SH-SY5Y (cell line): ENCODE measurements at regions not wholly inside any gene's neighbourhood (a gene's known extent, or its start where the extent isn't known, plus 50 kb on each side); places are given as distances from the start of the nearest gene placed in this dataset.

Experiments used
- GATA2 ChIP-seq: IDR thresholded peaks from 2 replicates; pipeline ENCODE4 v1.6.1; 2011; ENCODE audit warnings: mild to moderate bottlenecking, low read depth, low read length
- GATA3 ChIP-seq: IDR thresholded peaks from 2 replicates; pipeline ENCODE4 v1.6.1; 2011; ENCODE audit warnings: low read depth, mild to moderate bottlenecking, low read length, moderate library complexity

- no peak for TF ChIP-seq GATA3
- TF ChIP-seq GATA2, result no peak
These were observed 210.9 kb downstream of the DCDC2C start for GRCh38 chr2:3914241-3914640.
